ENCODE measurements at regions not wholly inside any gene's neighbourhood (a gene's known extent, or its start where the extent isn't known, plus 50 kb on each side); places are given as distances from the start of the nearest gene placed in this dataset.
"Not testable (repeated sequence)": the region's sequence is repeated elsewhere in the genome, so short reads cannot be mapped to it uniquely, and the experiment has no call there.

DNA sequence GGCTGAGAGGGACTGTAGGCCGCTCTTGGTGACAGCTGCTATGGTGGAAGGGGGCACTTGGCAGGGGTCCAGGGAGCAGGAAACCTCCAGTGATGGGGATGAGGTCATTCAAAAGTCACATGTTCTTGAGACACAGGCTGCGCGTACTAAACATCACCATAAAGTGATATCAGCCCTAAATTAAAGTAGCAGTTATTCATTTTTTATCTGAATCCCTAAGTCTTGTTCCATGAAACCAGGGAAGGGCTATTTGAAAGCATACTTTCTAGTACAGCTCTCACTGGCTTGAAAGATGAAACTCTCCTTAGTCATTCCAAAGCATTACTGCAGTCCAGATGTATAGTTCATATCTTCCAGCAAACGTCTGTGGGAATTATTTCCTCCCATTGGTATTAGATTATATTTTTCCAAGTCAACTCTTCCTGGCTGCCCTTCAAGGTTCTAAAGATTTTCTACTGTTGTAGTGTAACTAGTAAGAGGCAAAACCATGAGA is 373.1 kb downstream of the CD109 start:
- DNase-seq = no peak

DNA sequence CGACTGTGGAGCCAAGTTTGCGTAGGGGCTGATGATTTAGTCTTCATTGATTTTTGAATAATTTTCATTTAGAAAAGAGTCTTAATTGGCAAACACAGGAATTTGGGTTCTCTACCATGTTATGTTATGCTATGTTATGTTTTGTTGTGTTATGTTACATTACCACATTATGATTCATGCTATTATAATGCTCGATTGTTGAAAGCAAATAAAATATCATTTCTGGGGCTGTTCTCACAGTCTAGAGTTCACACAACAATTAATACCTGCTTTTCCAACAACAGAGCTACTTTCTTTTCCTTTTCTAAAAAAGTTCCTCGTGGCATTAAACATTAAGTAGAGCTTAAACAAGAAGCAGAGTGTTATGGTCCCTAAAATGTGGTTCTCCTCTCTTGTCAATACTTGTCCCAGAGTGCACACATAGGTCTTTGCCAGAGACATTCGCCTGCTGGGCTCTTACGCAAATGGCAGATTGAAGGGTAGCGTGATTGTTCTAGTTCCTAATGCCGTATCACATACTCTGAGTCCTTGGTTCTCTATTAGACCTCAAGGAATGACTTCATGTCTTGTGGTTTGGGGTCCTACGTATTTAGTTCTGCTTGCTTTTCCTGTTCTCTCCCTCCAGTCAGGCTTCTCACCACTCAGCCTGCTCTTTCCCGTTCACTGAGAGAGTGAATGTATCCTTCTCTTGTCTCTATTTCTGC is 370.3 kb downstream of the CD109 start:
- DNase-seq = no peak

DNA sequence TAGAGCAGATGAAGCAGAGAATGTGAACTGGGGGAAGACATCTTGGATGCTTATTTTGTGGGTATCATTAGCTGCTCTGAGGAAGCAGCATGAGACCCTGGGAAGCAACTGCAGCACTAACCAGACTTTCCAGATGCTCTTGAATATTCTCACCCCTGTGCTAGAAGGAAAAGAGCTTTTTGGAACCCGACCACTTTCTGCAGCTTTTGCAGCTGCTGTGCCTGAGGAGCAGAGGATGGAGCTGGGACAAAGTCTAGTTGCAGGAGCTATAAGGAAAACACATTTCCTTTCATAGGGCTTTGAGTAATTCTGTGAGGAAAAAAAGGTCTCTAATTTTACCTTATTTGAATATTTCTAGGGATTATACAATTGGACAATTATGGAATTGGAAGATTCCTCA is 369.7 kb downstream of the CD109 start:
- DNase-seq = no peak

DNA sequence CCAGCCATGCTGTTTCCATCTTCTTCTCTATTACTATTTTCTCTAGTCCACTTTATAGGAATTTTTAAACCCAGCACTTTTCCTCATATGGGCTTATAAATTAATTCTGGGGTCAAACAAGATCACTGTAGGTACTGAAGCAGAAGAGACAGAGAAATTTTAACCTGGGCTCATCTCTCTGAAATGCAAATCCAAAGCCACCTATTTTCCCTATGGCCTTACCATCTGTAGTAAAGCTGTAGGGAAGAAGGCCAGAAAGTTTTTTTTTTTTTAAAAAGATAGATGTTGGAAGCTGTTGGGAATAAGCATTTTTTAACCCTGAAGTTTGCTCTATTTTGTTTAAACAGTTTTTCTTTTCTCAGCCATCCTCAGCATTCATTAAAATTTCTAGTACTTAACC is 367.4 kb downstream of the CD109 start:
- DNase-seq = no peak

DNA sequence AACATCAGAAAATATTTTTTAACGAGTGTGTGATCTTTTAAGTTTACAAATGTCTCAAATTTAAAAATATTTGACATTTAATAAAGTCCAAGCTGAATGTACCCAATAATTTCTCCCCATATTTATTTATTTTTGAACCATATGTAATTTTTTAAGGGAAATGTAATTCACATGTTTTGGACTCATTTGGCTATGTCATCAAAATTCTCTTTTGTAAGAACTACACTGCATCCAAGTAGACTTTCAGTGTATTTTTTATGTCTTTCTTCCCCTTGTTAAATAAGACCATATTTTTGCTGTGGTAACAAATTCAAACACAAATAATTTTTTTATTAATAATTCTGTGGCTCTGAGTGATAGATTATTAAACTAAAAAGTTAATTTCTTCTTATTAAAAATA is 365.2 kb downstream of the CD109 start:
- DNase-seq = no peak

DNA sequence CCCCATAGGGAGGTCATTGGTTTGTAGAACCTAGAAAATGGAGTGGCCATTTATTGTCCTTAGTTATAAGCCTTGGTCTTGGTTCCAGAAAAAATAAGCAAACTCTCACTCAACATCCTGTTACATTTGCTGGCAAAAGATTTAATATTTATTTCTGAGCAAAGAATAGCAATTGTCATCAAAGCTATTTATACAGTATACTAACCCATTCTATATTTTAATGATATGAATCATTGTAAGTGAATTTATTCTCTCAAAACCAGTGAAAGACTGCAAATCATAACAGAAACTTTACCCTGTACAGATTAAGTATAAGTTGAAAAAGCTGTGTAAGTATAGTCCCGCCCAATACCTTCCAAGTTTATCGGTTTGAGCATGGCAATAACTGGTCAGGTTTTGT is 364.4 kb downstream of the CD109 start:
- DNase-seq = no peak

DNA sequence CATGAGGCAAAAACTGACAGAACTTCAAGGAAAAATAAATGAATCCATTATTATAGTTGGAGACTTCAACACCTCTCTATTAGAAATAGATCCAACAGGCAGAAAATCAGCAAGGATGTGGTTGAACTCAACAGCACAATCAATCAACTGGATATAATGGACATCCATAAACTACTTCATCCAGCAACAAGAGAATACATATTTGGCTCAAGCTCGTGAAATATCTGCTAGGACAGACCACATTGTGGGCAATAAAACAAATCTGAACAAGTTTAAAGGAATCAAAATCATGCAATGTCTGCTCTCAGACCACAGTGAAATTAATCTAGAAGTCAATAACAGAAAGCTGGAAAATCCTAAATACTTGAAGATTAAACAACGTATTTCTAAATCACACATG is 362.6 kb downstream of the CD109 start:
- no peak for DNase-seq

DNA sequence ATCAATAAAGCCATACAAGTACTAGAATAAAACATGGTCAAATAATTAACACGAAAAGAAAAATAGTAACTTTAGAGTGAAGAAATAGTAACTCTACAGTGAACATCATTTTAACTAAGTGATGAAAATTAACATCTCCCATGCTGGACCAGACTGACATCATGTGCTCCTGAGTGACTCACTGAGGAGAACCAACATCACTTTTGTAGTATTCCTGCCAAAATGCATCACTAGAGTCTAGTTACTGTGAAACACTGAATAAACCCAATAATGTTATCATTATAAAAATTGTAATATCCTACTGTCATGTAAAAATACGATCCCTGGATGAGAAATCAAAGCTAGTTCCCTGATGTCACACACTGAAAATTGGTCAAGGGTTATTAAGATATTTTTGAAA is 361.3 kb downstream of the CD109 start:
- no peak for DNase-seq

DNA sequence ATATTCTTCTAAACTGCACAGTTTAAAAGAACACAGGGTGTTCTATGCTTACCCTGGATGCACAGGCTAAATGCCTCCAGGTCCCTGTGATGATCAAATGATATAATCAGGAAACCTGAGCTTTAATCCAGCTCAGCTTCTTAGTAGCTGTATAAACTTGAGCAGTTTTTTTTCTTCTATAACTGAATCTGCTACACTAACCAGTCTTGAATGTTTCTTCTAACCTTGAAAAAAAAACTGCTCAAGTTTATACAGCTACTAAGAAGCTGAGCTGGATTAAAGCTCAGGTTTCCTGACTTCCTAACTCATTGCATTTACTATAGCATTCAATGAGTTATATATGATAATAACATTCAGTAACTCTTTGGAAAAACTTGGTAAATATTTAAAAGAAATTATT is 358.2 kb downstream of the CD109 start:
- no peak for DNase-seq

DNA sequence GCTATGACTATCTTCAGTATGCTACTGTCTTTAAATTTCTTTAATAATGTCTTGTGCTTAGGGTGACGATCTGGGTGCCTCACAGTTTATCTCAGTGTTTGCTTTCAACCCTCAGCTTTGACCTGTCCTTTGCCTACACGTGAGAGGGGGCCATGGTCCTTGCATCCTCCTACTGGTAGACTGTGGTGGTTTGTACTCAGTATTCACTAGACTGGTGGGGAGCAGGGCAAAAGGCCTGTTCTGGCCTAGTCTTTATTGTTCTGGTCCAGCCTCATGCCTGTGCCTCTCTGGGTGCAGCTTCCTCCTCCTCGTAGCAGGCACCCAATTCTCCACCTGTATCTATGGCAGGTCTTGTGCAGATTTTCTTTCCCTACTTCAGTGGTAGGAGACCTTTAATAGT is 354.9 kb downstream of the CD109 start:
- no peak for DNase-seq

DNA sequence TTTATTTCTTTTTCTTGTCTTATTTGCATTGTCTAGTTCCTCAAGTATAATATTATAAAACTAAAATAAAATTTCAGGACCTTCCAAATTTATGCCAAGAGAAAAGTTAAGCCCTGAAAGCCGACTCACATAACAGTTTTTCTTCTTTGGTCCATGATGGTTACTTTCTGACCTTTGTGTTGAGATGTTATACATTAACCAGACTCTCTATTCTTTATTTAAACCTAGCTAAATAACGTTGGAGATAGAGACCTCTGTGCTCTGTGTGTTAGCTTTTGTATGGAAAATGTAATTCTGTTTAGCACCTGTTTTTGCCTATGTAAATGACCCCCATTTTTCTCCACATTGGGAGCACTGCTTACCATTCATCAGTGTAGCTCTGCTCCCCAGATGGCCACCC is 352.4 kb downstream of the CD109 start:
- no peak for DNase-seq

DNA sequence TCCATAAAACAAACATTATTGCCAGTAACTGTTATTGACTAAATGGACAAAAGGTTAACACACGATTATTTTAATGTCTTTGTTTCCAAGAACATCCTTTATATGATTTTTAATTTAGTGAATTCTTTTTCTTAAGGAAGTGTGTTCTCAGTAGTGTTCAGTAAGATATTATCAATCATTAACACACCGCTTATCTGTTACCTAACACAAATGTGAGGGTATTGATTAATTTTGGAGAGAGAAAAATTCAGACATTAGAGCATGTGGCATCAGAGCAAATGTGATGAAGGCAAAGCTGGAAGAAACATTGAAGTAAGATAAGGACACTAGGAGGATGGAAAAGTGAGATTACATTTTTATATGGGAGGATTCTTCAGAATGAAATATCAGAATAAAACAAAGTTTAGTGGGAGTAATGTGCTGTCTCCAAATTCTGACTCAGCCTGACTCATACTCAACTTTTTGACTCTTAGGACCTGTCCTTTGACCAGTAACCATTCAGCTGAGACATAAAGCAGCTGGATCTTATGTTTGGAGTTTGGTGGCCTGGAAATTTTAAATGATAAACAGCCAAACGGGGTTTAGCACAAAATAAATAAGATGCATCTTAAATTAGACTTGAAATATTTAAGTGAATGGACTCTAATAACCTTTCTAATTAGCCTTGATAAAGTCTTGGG is 348.6 kb downstream of the CD109 start:
- no peak for DNase-seq

DNA sequence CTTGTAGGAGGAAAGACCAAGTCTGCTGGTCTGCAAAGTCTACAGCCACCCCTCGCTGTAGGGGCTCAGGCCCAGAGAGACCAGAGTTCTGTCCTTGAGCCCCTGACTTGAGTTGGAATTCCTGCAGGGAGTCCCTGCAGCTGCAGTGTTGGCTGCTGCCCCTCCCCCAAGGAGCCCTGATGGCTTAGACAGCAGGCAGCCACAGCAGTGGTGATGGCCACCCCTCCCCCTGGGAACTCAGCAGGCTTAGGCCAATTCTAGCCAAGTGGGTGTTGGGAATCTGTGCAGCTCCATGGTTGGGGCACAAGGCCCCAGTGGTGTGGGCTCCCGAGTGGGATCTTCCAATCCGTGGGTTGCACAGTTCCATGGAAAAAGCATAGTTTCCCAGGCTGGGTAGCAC is 345.4 kb downstream of the CD109 start:
- DNase-seq = no peak

DNA sequence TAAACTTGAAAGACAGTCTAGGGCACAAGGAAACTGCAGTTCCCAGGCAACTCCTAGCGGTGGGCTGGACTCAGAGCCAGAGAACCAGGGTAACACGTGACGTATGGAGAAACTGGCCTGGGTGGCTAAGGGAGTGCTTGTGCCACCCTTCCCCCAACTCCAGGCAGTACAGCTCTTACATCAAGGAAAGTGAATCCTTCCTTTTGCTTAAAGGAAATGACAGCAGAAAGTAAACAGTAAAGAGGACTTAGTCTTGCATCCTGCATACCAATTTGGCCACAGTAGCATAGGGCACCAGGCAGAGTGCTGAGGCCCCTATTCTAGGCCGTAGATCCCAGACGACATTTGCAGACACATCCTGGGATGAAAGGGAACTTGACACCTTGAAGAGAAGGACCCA is 322.8 kb downstream of the CD109 start:
- DNase-seq = no peak

DNA sequence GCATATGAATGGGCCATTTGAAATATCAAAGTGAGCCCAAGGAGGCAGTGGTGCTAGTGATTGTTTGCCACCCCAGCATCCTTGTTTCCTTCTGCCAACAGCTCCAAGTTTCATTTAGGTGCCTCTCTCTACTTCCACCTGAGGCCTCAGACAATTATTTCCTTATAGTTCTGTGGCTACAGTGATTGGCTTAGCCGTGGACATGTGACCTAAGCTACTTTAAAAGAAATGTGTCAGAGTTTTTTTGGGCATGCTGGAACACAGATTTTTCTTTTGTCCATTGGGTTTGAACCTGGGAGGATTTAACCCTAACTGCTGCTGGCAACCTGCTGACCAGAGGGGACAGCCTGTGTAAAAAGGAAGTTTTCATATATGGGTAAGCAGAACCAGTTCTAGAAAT is 319.4 kb downstream of the CD109 start:
- no peak for DNase-seq

DNA sequence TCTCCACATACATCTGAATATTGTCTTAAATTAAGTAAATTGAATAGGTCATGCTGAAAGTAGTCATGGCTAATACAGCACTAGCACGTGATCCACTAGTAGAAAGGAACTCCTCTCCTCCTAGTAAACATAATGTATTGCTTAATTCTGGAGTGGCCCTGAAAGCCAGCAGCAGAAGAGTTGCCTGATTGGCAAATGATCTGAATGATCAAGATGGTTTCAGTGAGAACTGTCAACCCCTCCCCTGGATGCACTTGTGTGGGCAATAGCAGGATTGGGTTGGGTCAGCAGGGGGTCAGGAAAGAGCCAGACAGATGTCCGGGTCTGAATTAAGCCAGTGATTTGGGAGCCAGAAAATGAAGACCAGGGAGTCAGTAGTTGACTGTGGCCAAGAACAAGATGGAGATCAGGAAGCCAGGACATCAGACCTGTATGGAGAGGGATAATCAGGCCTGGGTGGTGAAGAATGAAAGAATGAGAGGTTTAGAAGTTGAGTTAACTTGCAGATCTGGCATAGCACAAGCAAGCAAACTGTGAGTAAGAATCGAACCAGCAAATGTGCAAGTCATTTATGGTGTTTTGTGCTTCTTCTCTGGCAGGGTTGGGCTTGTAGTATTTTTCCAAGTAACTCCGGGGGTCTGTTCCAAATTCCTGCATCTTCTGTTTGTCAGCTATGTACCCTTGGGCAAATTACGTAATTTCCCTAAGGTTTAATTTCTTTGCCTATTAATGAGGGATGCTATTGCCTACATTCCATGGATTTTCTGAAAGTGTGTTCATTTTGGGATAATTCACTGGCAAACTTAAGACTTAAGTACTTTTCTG is 304.9 kb downstream of the CD109 start:
- DNase-seq = no peak

DNA sequence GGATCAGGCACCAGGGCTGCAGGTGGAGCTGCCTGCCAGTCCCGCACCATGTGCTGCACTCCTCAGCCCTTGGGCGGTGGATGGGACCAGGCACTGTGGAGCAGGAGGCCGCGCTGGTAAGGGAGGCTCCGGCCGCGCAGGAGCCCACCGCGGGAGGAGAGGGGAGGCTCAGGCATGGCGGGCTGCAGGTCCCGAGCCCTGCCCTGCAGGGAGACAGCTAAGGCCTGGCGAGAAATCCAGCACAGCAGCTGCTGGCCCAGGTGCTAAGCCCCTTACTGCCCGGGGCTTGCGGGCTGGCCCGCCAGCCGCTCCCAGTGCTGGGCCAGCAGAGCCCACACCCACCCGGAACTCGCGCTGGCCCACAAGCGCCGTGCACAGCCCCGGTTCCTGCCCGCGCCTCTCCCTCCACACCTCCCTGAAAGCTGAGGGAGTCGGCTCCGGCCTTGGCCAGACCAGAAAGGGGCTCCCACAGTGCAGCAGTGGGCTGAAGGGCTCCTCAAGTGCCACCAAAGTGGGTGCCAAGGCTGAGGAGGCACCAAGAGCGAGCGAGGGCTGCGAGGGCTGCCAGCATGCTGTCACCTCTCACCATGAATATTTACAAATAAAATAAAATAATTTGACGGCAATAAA is 294.7 kb downstream of the CD109 start:
- not testable (repeated sequence) for DNase-seq

DNA sequence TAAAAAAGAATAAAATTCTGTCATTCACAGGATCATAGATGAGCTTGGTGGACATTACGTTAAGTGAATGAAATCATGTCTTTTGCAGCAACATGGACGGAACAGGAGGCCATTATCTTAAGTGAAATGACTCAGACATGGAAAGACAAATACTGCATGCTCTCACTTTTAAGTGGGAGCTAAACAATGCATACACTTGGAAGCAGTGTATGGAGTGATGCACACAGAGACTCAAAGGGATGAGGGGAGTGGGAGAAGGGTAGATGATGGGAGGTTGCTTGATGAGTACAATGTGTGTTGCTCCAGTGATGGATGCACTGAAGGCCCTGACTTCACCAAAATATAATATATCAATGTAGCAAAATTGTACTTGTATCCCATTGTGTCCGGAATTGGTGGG is 293.4 kb downstream of the CD109 start:
- DNase-seq = no peak

DNA sequence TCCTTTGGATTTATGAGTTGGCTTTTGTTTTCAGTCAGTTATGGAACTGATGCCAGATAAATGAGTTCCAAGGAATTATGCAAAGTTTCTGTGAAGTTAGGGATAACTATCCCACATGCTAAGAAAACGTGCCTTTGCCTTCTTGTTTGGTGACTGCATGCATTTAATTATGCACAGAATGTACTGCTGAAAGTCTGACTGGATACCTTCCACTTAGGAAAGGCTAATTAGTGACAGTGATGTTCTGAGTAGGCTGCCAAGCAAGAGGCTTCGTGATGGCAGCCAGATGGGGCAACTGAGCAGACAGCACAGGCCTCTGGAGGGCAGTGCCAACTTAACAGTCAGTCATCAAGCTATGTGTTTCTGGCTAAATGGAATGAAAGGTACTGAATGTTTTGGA is 289.9 kb downstream of the CD109 start:
- DNase-seq = no peak

DNA sequence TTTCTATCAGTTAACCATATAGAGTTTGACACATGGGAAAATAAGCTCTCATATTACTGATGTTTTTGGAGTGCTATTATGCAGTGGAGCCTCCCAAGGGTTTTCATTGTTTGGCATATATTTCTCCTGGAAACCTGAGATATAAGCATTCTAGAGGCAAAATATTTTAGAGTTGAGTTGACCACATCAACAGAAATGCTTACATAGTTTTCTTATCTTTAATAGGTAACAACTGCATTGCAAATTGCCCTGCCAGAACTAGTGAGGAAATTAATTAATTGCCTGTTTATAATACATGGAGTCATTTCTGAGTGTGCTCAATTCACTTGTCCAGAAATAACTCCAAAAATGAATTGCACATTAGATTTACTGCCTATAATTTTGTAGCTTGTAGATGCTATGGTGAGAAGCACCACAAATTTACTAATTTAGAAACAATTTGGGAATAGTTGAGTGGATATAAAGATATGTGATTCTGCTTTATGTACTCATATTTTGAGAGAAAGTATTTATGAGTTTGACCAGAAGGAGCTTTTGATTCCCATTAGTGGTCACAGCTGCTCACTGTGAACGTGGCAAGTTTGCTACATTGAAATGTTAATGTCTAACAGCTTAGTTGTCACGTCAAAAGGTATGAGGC is 288.7 kb downstream of the CD109 start:
- DNase-seq = no peak

DNA sequence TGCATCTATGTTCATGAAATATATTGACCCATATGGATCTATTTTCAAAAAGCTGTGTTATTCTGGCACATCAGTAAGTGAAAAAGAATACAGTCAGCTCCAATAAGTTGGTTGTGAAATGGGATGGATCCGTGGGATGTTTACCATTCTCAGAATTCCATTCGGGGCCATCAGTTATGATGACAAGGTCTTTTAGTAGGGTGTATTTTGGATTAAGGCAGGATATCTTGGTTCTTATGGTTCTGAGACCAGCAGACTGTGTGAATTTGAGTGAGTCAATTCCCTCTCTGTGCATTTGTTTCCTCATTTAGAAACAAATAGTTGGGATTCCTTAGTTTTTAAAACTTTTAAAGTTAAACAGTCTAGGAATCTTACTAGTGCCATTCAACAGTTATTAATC is 287.4 kb downstream of the CD109 start:
- no peak for DNase-seq

DNA sequence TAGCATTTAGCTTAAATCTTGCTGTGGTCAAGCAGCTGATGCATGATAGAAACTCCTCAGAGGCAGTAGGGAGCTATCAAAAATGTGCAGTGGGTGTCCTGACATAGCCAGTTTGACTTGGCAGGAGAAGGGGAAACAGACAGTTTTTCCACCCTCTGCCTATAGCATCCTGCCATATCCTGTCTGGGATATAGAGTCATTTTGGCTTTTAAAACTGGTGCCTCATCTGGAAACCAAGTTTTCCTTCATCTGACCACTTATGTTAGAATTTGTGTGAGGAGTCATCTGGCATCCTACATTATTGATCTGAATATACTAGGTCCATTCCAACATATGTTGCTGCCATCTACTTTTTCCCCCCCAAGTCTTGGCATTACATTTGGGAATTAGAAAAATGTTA is 284.1 kb downstream of the CD109 start:
- DNase-seq = no peak

DNA sequence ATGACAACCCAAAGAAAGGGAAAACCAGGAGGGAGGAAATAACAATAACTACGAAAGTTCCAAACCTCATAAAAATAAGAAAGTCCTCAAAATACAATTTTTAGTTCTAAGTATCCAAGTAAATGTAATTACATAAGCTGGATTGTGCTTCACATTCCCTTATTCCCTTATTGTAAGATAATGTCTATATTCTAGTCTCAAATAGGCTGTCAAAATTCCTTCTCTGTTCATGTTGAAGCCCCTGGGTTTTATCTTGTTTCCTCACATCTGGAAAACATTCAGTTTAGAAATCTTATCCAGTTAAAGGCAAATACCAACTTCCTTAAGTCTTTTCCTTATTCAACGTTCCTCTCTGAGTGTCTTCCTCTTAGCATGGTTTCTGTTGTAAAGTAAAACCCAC is 282.3 kb downstream of the CD109 start:
- no peak for DNase-seq

Data from NCI-H748 treated with DMSO at 0.1 percent for 48 hours (cell line).